ENCODE measurements at regions not wholly inside any gene's neighbourhood (a gene's known extent, or its start where the extent isn't known, plus 50 kb on each side); places are given as distances from the start of the nearest gene placed in this dataset.

- no peak for TF ChIP-seq CTCF (IDR thresholded peaks at IDR 0.05; ENCODE audit: extremely low read depth, missing control alignments)
- no peak for DNase-seq (ENCODE audit: low spot score)
Measured at GRCh38 chr6:95686272-95686671, 108.9 kb downstream of the MANEA start.

DNA sequence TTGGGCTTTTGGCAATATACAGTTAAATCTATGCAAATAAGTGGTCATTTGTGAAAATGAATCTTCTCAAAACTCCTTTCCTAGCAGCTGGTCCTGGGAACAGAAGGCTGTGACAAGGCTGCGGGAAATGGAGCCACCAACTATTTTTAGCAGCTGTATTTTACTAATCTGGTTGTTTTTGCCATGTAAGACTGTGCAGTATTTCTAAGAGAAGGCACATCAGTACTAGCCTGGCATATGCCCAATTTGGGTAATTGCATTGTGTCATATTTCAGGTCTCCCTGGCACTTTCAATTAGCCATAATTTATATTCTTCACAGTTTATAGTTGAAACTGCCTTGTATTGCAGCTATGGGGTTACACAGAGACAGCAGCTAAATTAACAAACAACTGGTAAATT, 109.6 kb downstream of the MANEA start:
- DNase-seq (ENCODE audit: low spot score), result no peak
- TF ChIP-seq CTCF (IDR thresholded peaks at IDR 0.05; ENCODE audit: extremely low read depth, missing control alignments), result no peak

- DNase-seq (ENCODE audit: low spot score), result no peak
Measured at GRCh38 chr6:95687839-95688238, 110.5 kb downstream of the MANEA start.

DNA sequence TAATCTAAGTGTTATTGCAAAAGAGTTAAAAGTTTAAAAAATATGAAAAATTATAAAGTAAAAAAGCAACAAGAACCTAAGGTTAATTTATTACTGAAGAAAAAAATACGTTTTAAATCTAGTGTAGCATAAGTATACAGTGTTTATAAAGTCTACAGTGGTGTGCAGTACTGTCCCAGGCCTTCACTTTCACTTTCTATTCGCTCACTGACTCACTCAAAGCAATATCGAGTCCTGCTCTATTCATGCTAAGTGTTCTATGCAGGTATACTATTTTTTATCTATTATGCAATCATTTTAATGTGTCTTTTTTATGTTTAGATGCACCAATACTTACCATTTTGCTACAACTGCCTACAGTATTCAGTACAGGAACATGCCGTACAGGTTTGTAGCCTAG, 113.0 kb downstream of the MANEA start:
- no peak for DNase-seq (ENCODE audit: low spot score)
- no peak for TF ChIP-seq CTCF (IDR thresholded peaks at IDR 0.05; ENCODE audit: extremely low read depth, missing control alignments)

More at GRCh38 chr6:95687839-95688238, 110.5 kb downstream of the MANEA start:
- TF ChIP-seq CTCF (IDR thresholded peaks at IDR 0.05; ENCODE audit: extremely low read depth, missing control alignments), result no peak

GRCh38 chr6:95693108-95693507, 115.8 kb downstream of the MANEA start:
- no peak for TF ChIP-seq CTCF (IDR thresholded peaks at IDR 0.05; ENCODE audit: extremely low read depth, missing control alignments)
- no peak for DNase-seq (ENCODE audit: low spot score)

- DNase-seq (ENCODE audit: low spot score), result no peak
- TF ChIP-seq CTCF (IDR thresholded peaks at IDR 0.05; ENCODE audit: extremely low read depth, missing control alignments), result no peak
Measured at GRCh38 chr6:95698271-95698670, 120.9 kb downstream of the MANEA start.

- no peak for TF ChIP-seq CTCF (IDR thresholded peaks at IDR 0.05; ENCODE audit: extremely low read depth, missing control alignments)
- no peak for DNase-seq (ENCODE audit: low spot score)
Measured at GRCh38 chr6:95723638-95724037, 146.3 kb downstream of the MANEA start.

Data from GM20000 (cell line).